Lower lobe of right lung (tissue), 2 donors: ENCODE measurements at regions not wholly inside any gene's neighbourhood (a gene's known extent, or its start where the extent isn't known, plus 50 kb on each side); places are given as distances from the start of the nearest gene placed in this dataset.
A peak's percentile ranks its signal among the peaks of the same experiment; 100 is the strongest.

Experiments
- ATAC-seq, 2 donors: fragments of 200-7000 bp; cut with Tn5 transposase; one replicate each; pipeline ENCODE4 v1.9.1; 2020 to 2022; ENCODE audit warnings: mild to moderate bottlenecking in 2 of 2, moderate library complexity in 2 of 2
- DNase-seq: peaks from one replicate; pipeline ENCODE4 v3.0.0-alpha.2; 2020
- H3K27ac ChIP-seq: fragments of 200-600 bp; one replicate; pipeline ENCODE4 v1.8.0; 2022
- H3K27me3 ChIP-seq: fragments of 200-600 bp; one replicate; pipeline ENCODE4 v1.8.0; 2022; ENCODE audit warnings: low read depth
- H3K36me3 ChIP-seq: fragments of 200-600 bp; one replicate; pipeline ENCODE4 v1.8.0; 2022; ENCODE audit warnings: mild to moderate bottlenecking
- H3K4me1 ChIP-seq: fragments of 200-600 bp; one replicate; pipeline ENCODE4 v1.8.0; 2022
- H3K4me3 ChIP-seq: fragments of 200-600 bp; one replicate; pipeline ENCODE4 v1.8.0; 2022; ENCODE audit warnings: mild to moderate bottlenecking
- H3K9me3 ChIP-seq: fragments of 200-600 bp; one replicate; pipeline ENCODE4 v1.8.0; 2022
- intact Hi-C: fragments of 100-400 bp; cut with DNase I; formaldehyde crosslinking; loops from one replicate; pipeline ENCODE4 v1.11.0; 2022
- TF ChIP-seq, protein P1 (sequence below): fragments of 200-600 bp; IDR thresholded peaks from one replicate; pipeline ENCODE4 v1.8.0; 2022; ENCODE audit warnings: antibody characterized with exemption, mild to moderate bottlenecking
- donor health status: DM: no; HTN: yes; CAD: no; lungs with severe emphysema.

DNA sequence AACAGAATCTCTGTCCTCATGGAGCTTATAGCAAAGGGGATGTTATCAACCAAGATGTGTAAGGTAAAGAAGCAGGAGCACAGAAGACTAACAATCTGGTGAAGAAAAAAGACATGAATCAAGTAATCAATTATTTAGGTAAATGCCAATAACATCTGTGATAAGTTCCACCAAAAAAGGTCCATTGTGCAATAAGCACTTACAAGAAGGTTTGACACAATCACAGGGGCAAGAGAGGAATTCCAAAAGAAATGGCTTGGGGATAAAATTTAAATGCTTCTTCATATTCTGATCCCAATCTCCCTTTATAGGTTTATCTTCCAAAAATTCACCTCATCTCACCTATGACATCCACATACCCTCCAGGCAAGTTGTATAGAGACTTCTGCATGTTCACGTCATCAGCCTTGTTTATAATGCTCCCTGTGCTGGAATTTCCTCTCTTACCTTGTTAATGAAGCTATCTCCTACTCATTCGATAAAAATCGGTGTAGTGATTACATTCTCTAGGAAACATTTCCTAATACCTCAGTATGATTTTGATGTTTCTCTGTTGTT is 53.6 kb upstream of the DPT start:
- Histone ChIP-seq H3K36me3 (no peaks in the 10 kb centered on the region), H3K4me3 (no peak overlapping the region), H3K27ac (no peak overlapping the region), H3K9me3 (no peaks in the 10 kb centered on the region), H3K27me3 (no peaks in the 10 kb centered on the region), H3K4me1 (no peaks in the 10 kb centered on the region)
- ATAC-seq, result no peak
- no peak for DNase-seq
- intact Hi-C loops, result no loop called here
- TF ChIP-seq, protein P1, sequence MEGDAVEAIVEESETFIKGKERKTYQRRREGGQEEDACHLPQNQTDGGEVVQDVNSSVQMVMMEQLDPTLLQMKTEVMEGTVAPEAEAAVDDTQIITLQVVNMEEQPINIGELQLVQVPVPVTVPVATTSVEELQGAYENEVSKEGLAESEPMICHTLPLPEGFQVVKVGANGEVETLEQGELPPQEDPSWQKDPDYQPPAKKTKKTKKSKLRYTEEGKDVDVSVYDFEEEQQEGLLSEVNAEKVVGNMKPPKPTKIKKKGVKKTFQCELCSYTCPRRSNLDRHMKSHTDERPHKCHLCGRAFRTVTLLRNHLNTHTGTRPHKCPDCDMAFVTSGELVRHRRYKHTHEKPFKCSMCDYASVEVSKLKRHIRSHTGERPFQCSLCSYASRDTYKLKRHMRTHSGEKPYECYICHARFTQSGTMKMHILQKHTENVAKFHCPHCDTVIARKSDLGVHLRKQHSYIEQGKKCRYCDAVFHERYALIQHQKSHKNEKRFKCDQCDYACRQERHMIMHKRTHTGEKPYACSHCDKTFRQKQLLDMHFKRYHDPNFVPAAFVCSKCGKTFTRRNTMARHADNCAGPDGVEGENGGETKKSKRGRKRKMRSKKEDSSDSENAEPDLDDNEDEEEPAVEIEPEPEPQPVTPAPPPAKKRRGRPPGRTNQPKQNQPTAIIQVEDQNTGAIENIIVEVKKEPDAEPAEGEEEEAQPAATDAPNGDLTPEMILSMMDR, result no peak

DNA sequence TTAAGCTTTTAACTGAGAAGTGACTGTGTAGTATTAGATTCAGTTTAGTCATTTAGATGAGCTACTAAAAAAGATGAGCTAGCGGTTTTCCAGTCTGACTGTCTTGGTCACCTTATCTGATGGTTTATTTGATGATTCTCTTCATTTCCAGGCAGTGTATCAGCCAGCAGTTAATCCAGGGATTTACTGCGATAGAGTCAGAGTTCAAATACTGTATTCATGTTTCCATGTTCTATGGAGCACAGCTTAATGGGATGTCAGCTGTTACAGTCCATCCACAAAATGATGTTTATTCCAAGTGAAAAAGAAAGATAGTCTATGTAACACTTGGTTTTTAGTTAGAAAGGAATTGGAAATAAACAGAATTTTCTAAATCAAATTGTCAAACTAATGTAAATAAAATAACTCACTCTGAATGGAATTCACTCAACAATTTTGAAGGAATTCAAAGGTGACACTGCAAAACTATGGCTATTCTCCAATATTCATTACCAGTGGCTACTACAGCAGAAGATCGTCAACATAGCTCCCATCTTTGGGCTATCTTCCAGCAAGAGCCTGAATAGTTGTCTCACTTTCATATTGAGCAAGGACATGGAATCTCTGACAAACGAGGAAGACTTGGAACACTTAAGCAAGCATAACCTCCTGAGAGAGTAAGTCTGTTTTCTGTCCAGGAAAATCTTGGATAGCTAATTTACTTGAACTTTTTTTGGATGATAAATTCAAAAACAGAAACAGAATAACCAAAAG is 54.6 kb upstream of the DPT start:
- Histone ChIP-seq H3K4me1 (no peaks in the 10 kb centered on the region), H3K27me3 (no peaks in the 10 kb centered on the region), H3K4me3 (no peak overlapping the region), H3K27ac (no peak overlapping the region), H3K36me3 (no peaks in the 10 kb centered on the region), H3K9me3 (no peaks in the 10 kb centered on the region)
- intact Hi-C loops, result no loop called here
- ATAC-seq (peak in 1 of 2 donors; percentile 42), DNase-seq (no peak)
- TF ChIP-seq, protein P1, result no peak

DNA sequence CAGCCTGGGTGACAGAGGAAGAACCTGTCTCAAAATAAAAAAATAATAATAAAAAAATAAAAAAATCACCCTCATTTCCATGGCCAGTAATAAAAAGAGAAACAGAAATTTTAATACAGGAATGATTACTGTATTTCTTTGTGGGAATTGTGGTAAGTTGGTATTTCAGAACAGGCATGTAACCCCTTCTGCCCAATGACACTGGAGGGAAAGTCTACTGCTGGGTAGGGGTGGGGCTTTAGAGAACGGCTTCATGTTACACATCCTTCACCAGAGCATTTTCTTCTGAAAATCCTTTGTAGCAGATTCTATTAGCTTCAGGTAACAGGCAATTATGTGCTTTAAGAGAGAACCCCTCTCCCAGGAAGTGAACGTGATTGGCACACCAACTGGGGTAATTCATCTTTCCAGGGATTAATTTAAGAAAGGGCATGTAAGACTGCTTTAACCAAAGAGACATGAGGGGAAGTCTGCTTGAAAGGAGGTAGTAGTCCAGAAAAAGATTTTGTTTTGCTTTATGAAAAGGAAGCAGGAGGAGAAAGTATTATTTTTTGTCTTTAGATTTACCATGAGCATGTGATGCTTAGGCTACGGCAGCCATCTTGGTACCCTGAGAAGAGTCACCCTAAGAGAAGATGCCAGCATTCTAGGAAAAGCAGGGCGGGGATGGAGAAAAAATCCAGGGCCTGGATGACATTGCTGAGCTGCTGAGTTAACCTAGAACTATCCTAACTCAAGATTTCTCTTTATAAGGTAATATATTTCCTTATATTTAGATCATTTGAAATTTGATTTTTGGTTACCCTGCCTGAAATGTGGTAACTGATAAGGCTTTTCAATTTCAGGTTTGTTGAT is 57.7 kb upstream of the DPT start:
- intact Hi-C loops, result no loop called here
- Histone ChIP-seq H3K36me3 (no peaks in the 10 kb centered on the region), H3K27ac (no peak overlapping the region), H3K4me3 (no peak overlapping the region), H3K27me3 (no peaks in the 10 kb centered on the region), H3K4me1 (no peaks in the 10 kb centered on the region), H3K9me3 (no peaks in the 10 kb centered on the region)
- no peak for DNase-seq
- ATAC-seq, result no peak
- TF ChIP-seq, protein P1, result no peak

DNA sequence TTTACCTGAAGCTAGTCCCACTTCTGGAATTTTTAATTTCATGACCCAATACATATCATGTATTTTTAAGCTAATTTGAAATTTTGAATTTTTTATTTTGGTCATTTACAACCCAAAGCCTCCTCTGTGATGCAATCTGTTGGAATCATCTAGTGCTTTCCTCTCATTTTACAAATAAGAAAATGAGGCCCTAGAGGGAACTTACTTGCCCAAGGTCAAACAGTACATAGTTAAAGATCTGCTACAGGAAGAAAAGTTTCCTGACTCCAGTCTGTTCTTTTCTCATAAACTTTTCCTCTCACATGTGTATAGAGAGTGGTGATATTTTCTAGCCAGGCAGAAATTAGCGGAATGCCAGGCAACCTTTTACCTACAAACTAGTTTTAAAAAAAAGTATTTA is 59.3 kb upstream of the DPT start:
- Histone ChIP-seq H3K4me3 (no peak overlapping the region), H3K4me1 (peaks cover 4% of the 10 kb centered on the region), H3K27me3 (no peaks in the 10 kb centered on the region), H3K36me3 (no peaks in the 10 kb centered on the region), H3K27ac (no peak overlapping the region), H3K9me3 (no peaks in the 10 kb centered on the region)
- ATAC-seq (no peak), DNase-seq (no peak)
- TF ChIP-seq, protein P1, result no peak
- intact Hi-C loops, result no loop called here

DNA sequence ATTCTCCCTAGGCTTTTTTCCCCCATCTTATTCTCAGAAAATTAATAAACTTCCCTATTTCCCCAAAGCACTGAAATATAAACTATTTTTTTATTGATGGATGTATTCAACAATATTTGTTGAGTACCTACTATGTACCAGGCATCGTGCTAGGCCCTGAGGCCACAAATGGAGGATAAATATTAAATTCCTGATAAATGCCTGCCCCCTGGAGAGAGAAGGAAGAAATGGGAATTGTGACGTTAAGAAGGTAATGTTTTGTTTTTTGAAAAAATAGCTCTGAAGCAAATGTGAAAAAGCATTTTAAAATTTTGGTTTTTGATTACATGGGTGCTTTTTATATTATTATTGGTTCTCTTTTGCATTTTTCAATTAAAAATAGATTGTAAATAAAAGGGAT is 60.5 kb upstream of the DPT start:
- Histone ChIP-seq H3K36me3 (no peaks in the 10 kb centered on the region), H3K4me3 (no peak overlapping the region), H3K9me3 (no peaks in the 10 kb centered on the region), H3K27ac (no peak overlapping the region), H3K4me1 (peaks cover 4% of the 10 kb centered on the region), H3K27me3 (no peaks in the 10 kb centered on the region)
- intact Hi-C loops, result no loop called here
- ATAC-seq, result no peak
- no peak for DNase-seq
- TF ChIP-seq, protein P1, result no peak
